ENCODE measurements at regions not wholly inside any gene's neighbourhood (a gene's known extent, or its start where the extent isn't known, plus 50 kb on each side); places are given as distances from the start of the nearest gene placed in this dataset.

DNA sequence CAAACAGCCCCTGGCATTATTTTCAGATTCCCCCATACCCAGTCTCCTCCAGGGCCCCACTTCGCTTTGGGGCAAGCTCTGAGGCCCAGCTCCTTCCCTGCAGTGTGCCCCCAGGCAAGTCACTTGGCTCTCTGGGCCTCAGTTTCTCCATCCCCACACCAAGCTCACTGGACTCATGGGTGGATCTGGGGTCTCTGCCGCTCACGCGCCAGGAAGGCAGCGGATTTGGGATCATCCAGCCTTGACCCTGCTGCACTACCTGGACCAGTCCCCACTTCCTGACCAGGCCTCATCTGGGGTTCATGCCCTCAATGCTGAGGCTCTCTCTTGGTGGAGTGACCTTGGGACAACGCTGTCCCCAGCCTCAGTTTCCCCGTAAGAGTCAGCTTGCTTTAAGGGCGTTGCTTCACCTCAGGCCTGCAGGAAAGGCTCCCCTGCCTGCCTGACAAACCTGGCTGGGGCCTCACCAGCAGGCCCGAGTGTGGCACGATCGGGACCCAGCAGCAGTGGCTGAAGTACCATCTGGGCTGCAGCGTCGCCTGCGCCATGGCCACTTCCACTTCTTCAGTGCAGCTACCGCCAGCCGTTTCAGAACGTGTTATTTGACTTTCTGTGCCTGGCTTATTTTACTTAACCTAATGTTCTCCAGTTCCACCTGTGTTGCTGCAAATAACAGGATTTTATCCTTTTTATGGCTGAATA lies 519.6 kb upstream of the SEMA6A start:
- DNase-seq: no peak

DNA sequence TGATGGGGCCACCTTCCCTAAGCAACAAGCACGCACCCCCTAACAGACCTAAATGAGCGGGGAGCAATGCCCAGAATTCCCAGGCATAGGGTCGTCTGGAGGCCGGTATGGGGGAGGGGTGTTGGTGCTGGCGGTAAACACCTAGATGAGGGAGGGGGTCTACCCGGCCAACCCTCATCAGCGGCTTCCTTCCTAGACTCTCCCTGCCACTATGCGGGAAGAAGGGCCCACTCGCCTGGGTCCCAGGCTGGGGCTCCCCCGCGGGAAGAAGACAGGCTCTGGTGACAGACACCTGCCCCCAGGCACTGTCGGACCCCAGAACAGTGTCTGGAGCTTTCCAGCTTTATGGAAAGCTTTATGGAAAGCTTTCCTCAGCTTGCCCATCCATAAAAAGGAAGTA lies 519.0 kb upstream of the SEMA6A start:
- DNase-seq: no peak

- DNase-seq: no peak
Measured at GRCh38 chr5:117089001-117089400, 514.4 kb upstream of the SEMA6A start.

- DNase-seq: no peak
Measured at GRCh38 chr5:117088176-117088575, 513.6 kb upstream of the SEMA6A start.

DNA sequence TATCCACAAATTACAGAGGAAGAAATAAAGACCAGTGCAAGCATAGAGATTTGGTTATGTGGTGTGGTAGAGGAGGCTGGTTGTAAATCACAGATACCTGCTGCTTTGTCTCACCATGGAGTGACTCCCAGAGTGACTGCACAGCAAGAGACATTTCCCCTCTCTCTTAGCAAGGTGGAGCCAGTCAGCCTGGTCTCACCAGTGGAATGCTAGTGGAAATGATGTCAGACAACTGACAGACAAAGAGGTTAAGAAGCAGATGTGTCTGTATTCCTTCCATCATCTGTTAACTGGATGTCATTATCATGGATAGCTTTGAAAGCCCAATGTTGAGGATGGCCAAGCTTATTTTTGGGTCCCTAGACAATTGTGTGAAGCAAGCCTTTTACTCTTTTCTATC lies 509.4 kb upstream of the SEMA6A start:
- no peak for DNase-seq

GRCh38 chr5:117082977-117083376 lies 508.4 kb upstream of the SEMA6A start:
- no peak for DNase-seq

DNA sequence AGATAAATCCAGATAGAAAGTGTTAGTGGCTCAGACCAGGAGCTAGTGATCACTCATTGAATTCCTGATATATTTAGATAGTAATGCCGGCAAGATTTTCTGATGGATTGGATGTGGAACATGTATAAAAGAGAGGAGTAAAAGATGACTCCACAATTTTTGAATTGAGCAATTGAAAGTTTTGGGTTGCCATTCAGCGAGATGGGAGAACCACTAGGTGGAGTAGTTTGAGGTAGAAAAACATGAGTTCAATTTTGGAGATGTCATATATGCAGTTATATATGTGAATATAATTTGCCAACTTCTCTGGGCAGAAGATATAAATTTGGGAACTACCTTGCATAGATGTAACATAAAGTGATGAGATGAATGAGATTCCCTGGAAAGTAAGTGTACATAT lies 502.5 kb upstream of the SEMA6A start:
- DNase-seq: no peak

- no peak for DNase-seq
Measured at GRCh38 chr5:117072439-117072838, 497.8 kb upstream of the SEMA6A start.

DNA sequence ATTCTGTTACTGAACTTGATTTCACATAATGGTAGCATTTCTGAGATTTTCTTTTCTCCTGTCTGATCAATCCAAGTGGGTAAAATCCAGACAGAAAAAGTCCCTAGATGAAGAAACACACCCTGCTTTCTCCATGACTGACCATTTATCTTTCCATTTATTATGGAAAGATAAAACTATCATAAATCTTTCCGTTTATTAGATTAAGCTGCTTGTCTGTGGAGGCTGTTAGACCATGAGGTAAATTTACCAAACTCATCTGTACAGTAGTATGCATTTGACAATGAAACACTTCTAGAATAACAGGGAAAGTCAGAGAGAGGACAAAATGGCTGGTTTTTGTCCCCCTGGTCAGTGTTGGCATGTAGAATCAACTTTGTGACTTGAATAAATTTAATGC lies 491.2 kb upstream of the SEMA6A start:
- no peak for DNase-seq

GRCh38 chr5:117065161-117065560 lies 490.5 kb upstream of the SEMA6A start:
- DNase-seq: no peak

GRCh38 chr5:117060099-117060498 lies 485.5 kb upstream of the SEMA6A start:
- no peak for DNase-seq

DNA sequence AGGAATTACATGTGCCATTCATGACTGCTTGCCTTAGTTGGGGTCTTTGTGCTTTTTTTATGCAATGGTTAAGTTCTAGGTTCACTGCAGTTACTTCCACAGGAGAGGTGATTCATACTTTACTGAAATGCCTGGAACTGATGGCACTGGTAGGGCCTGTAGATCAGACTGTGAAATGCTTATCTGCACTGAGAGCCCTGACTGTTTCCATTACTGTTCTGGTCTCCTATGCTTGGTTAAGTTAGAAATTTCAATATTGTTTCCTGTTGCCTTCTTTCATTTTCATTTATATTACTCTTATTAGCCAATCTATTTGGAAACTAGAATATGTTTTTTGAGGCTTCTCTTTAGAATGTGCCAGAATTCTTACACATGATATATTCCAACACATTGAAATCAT lies 484.1 kb upstream of the SEMA6A start:
- DNase-seq: no peak

GRCh38 chr5:117055517-117055916 lies 480.9 kb upstream of the SEMA6A start:
- DNase-seq: no peak

GRCh38 chr5:117054911-117055310 lies 480.3 kb upstream of the SEMA6A start:
- no peak for DNase-seq

DNA sequence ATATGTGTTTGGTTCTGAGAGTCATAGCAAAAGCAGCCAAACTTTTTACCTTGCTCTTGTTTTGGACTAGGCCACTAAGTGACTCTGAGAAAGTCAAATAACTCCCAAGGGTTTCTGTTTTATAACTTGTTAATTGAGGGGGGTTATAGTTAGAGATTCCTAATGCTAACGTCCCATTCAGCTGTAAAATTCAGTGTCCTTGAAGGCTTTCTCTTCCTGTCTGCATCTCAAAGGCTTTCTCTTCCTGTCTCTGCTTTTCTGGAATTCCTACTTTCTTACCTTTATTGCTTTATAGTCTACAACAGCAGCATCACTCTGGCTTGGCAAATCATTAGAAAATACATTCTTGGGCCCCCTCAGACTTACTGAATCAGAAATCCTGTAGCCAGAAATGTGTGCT lies 479.5 kb upstream of the SEMA6A start:
- no peak for DNase-seq

- no peak for DNase-seq
Measured at GRCh38 chr5:117041926-117042595, 467.4 kb upstream of the SEMA6A start.

DNA sequence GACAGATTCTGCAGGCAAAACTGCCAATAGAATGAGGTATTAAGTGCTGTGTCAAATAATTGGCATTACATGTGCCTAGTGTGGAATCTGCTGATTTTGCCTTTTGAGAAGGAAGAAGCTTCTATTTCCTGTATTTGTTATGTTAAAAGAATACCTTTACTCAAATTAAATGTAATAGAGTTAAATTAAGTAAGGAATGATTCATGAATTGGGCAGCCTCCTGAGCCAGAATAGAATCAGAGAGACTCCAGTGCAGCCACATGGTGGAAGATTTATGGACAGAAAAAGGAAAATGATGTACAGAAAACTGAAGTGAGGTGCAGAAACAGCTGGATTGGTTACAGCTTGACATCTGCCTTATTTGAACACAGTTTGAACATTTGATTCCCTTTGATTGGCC lies 464.4 kb upstream of the SEMA6A start:
- DNase-seq: no peak

DNA sequence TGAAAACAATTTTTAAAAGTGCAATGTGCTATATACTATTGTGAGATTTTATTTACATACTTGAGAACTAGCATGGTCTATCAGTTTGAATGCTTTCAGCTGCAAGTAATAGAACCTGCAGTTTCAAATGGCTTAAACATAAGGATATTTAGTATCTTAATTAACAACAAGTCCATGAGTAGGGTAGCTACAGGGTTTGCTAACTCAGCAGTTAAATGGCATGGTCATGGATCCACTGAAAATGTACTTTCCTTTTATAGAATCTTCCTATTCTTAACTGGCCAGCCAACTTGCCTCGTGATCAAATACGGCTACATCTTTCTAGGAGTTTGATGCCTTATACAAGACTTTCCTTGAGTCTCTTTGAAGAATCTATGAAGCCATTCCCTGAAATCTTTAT lies 452.8 kb upstream of the SEMA6A start:
- DNase-seq: no peak

GRCh38 chr5:117020999-117021398 lies 446.4 kb upstream of the SEMA6A start:
- no peak for DNase-seq

DNA sequence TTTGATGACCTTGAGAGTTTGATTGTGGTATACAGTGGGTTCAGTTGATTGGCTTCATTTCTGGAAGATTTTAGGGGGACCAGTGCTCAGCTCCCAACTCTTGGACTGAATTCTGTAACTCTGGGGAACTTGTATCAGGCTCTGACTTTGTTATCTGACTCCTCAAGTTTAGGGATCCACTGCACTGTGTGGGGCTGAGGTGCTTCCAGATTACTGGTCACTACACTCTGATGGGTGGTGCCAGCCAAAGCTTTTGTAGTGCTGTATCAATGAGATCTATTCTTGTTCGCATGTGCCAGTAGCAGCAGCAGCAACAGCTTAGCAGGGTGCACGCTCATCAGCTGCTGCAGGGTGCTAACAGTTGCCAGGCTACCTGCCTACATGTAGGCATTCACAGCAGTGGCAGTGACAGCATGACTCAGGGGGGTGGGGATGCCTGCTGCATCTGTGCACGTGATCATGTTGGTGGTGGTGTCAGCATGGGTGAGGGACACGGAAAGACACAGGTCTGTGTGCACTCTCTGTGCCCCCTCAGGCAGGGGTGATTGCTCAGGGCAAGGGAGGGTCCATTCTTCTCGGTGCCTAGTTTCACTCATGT lies 438.8 kb upstream of the SEMA6A start:
- no peak for DNase-seq

DNA sequence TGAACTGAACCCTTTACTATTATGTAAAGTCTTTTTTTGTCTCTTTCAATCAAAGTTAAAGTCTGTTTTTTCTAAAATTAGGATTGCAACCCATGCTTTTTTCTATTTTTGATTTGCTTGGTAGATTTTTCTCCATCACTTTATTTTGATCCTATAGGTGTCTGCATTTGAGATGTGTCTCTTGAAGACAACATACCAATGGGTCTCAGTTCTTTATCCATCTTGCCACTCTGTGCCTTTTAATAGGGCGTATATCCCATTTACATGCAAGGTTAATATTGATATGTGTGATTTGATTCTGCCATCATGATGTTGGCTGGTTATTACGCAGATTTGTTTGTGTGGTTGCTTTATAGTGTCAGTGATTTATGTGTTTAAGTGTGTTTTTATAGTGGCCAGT lies 436.0 kb upstream of the SEMA6A start:
- no peak for DNase-seq

DNA sequence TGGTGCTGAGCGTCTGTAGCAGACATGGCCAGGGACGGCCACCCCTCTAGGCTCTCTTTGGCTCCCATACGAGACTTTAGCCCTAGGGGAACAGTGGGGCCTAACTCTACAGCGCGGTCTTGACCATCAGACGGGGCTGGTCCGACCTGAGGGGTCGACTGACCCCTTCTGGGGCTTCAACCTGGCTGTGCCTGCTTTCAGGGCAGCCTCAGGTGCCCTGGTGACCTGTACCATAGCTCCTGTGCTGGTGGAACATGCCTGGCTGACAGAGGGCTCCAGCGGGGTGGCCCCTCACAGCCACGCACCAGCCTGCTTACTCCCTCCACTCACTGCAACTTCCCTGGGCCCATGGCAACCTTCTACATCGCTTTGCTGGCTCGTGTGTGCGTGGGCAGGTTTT lies 423.4 kb upstream of the SEMA6A start:
- DNase-seq: no peak

DNA sequence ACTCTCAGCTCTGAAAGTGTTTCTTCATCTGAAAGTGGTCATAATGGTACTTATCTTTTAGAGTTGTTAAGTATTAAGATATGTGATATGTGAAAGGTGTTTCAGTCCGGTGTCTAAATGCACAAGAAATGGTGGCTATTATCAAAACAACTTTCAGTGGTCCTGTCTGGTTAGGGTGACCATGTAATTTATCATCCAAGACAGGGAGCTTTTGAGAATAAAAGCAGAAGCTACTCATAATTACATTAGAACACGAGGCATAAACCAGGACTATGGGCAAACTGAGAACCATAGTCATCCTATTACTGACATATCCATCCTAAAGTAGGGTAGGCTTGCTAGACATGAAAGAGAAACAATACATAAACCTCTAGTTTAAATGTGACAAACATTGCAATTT lies 418.1 kb upstream of the SEMA6A start:
- DNase-seq: no peak

DNA sequence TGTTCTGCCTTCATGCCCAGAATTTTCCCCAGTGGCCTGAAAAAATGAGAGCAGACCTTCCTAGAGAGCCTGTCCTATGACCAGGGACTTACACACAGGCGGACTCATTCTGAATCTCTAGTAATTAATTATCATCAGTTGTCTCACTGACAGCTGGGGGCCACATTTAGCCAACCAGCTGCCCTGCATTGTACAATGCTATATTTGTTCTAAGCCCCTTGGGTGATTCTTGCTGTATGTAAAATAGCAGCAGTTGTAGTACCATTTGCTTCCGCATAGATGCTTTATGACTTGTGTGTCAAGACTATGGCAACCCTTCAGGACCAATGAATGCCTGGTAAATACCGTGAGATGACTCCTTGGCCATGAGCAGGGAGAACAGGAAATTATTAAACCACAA lies 415.4 kb upstream of the SEMA6A start:
- no peak for DNase-seq

DNA sequence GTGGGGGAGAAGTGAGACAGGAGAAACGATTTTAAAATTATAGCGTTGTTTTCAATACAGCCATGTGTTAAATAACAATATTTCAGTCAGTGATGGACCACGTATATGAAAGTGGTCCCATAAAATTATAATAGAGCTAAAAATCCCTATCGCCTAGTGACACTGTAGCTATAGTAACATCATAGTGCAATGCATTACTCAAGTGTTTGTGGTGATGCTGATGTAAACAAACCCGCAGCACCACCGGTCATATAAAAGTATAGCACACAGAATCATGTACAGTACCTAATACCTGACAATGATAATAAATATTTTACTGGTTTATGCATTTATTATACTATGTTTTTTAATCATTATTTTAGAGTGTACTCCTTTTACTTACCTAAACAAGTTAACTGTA lies 407.4 kb upstream of the SEMA6A start:
- no peak for DNase-seq

All from CD4-positive, alpha-beta T cell treated with Interferon alpha-2 for 1 hour (primary cell).